Lower lobe of right lung (tissue), 2 donors: ENCODE measurements at regions not wholly inside any gene's neighbourhood (a gene's known extent, or its start where the extent isn't known, plus 50 kb on each side); places are given as distances from the start of the nearest gene placed in this dataset.

Experiments
- ATAC-seq, 2 donors: fragments of 200-7000 bp; cut with Tn5 transposase; one replicate each; pipeline ENCODE4 v1.9.1; 2020 to 2022; ENCODE audit warnings: mild to moderate bottlenecking in 2 of 2, moderate library complexity in 2 of 2
- DNase-seq: peaks from one replicate; pipeline ENCODE4 v3.0.0-alpha.2; 2020
- H3K27ac ChIP-seq: fragments of 200-600 bp; one replicate; pipeline ENCODE4 v1.8.0; 2022
- H3K27me3 ChIP-seq: fragments of 200-600 bp; one replicate; pipeline ENCODE4 v1.8.0; 2022; ENCODE audit warnings: low read depth
- H3K36me3 ChIP-seq: fragments of 200-600 bp; one replicate; pipeline ENCODE4 v1.8.0; 2022; ENCODE audit warnings: mild to moderate bottlenecking
- H3K4me1 ChIP-seq: fragments of 200-600 bp; one replicate; pipeline ENCODE4 v1.8.0; 2022
- H3K4me3 ChIP-seq: fragments of 200-600 bp; one replicate; pipeline ENCODE4 v1.8.0; 2022; ENCODE audit warnings: mild to moderate bottlenecking
- H3K9me3 ChIP-seq: fragments of 200-600 bp; one replicate; pipeline ENCODE4 v1.8.0; 2022
- intact Hi-C: fragments of 100-400 bp; cut with DNase I; formaldehyde crosslinking; loops from one replicate; pipeline ENCODE4 v1.11.0; 2022
- TF ChIP-seq, protein P1 (sequence below): fragments of 200-600 bp; IDR thresholded peaks from one replicate; pipeline ENCODE4 v1.8.0; 2022; ENCODE audit warnings: antibody characterized with exemption, mild to moderate bottlenecking
- donor health status: DM: no; HTN: yes; CAD: no; lungs with severe emphysema.

DNA sequence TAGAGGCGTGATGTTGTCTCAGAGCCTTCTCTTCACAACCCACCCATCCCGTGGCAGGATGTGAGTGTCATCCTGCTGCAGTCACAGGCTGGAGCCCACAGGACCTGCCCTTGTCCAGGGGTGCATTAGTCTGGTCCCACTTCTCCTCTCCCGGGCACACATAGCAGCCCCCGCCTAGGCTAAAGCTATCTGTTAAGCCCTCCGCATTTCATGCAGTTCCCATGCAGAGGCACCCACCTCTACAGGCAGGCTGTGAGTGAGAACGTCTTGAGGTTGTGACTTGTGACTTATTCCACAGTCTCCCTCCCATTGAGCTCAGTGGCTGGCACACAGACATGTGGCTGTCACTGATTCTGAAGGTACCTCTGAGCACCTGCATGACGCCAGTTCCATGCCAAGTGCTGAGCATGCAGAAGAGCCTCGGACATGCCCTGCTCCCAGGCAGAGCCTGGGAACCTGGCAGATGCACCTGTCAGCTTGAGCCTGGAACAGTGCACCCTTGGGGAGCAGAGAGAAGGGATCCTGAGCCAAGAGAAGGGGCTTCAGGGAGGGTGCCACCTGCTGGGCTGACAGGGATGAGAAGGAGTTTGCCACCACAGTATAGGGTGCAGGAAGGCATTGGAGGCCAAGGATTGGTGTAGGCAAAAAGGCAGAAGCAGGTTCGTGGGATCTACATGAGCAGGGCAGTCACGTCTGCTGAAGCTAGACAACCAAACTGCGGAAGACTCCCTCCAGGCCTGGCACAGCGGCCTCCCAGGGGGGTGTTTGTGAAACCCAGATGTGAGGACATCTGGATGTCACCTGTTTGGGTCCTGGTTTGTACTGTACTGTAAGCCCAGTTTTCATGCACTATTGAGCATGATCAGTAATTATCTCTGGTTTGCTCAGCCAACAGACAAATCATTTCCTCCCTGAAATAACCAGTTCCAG, 213.6 kb downstream of the GLI2 start:
- no peak for DNase-seq
- H3K9me3 ChIP-seq = no peaks in the 10 kb centered on the region
- no peak overlapping the region for H3K27ac ChIP-seq
- H3K4me3 ChIP-seq = no peak overlapping the region
- H3K4me1 ChIP-seq = no peaks in the 10 kb centered on the region
- H3K36me3 ChIP-seq = no peaks in the 10 kb centered on the region
- no peak for ATAC-seq
- TF ChIP-seq, protein P1, sequence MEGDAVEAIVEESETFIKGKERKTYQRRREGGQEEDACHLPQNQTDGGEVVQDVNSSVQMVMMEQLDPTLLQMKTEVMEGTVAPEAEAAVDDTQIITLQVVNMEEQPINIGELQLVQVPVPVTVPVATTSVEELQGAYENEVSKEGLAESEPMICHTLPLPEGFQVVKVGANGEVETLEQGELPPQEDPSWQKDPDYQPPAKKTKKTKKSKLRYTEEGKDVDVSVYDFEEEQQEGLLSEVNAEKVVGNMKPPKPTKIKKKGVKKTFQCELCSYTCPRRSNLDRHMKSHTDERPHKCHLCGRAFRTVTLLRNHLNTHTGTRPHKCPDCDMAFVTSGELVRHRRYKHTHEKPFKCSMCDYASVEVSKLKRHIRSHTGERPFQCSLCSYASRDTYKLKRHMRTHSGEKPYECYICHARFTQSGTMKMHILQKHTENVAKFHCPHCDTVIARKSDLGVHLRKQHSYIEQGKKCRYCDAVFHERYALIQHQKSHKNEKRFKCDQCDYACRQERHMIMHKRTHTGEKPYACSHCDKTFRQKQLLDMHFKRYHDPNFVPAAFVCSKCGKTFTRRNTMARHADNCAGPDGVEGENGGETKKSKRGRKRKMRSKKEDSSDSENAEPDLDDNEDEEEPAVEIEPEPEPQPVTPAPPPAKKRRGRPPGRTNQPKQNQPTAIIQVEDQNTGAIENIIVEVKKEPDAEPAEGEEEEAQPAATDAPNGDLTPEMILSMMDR = no peak
- H3K27me3 ChIP-seq = no peaks in the 10 kb centered on the region
- intact Hi-C loops = no loop called here

DNA sequence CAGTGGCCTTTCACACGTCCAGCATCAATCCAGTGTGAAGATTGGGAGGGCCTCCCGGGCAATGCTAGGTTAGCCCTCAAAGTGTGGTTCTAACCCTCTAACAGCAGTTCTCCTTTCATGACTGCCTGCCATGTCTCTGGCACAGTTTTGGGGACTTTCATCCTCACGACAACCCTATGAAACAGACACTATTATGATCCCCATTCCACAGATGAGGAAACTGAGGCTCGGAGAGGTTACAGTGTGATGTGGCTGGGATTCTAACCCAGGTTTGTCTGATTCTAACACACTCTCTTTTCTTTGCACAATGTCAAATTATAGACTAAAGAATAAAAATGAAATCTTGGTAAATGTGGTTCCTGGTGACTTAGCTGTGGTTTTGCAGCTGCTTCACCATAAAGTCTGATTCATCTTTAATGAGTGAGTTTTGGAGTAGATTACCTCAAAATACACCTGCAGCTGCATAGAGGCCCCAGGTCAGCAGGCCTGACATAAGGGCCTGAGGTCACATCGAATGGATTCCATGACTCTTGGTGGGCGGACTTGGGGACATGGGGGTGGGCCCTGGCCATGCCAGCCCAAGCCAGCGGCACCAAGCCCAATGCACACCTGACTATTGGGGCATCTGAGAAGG, 214.4 kb downstream of the GLI2 start:
- Histone ChIP-seq H3K4me3 (no peak overlapping the region), H3K36me3 (no peaks in the 10 kb centered on the region), H3K27me3 (no peaks in the 10 kb centered on the region), H3K27ac (no peak overlapping the region), H3K4me1 (no peaks in the 10 kb centered on the region), H3K9me3 (no peaks in the 10 kb centered on the region)
- intact Hi-C loops = no loop called here
- ATAC-seq (no peak), DNase-seq (no peak)
- TF ChIP-seq, protein P1 = no peak

DNA sequence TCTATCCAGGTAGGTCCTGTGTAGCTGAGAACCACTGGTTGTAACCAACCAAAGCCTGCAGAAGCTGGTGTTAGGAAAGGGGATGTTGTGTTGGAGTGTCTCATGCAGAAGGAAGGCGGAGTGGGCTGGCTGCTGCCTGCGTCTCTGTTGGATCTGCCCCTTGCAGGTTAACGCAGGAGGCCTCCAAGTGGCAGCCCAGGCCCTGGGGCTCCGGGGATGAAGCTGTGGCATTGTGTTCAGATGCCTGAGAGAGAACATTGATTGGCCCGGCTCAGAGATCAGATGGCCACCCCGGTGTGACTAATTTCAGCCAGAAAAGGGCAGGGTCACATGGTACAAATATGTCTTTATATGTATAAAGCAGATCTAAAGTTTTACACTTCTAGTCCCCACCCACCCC, 216.0 kb downstream of the GLI2 start:
- TF ChIP-seq, protein P1 = no peak

DNA sequence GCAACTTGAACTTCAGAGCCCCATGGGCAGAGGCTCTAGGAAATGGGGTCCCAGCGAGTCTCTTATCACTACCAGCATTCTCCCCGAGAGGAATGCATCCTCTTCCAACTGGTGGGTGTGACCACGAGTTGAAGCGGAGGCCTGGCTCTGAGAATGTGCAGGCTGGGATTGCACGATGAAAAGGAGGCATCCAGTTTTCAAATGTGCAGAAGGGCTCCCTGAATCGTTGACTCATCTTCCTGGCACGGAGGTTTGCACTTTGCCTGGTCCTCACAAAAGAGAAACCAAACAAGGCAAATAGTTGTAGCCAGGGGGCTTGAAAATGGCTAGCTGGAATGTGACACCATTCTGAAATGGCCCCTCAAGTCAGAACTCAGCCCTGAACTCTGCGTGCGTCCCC, 216.7 kb downstream of the GLI2 start:
- DNase-seq (no peak), ATAC-seq (no peak)
- no peaks in the 10 kb centered on the region for H3K36me3 ChIP-seq
- H3K27me3 ChIP-seq = no peaks in the 10 kb centered on the region
- H3K4me3 ChIP-seq = no peak overlapping the region
- TF ChIP-seq, protein P1 = no peak
- H3K4me1 ChIP-seq = no peaks in the 10 kb centered on the region
- intact Hi-C loops = no loop called here
- no peaks in the 10 kb centered on the region for H3K9me3 ChIP-seq
- no peak overlapping the region for H3K27ac ChIP-seq

More for the DNA sequence above, 216.0 kb downstream of the GLI2 start:
- no peaks in the 10 kb centered on the region for H3K4me1 ChIP-seq
- no peaks in the 10 kb centered on the region for H3K9me3 ChIP-seq
- DNase-seq (no peak), ATAC-seq (no peak)
- no peak overlapping the region for H3K27ac ChIP-seq
- H3K27me3 ChIP-seq = no peaks in the 10 kb centered on the region
- intact Hi-C loops = no loop called here
- no peak overlapping the region for H3K4me3 ChIP-seq
- no peaks in the 10 kb centered on the region for H3K36me3 ChIP-seq

DNA sequence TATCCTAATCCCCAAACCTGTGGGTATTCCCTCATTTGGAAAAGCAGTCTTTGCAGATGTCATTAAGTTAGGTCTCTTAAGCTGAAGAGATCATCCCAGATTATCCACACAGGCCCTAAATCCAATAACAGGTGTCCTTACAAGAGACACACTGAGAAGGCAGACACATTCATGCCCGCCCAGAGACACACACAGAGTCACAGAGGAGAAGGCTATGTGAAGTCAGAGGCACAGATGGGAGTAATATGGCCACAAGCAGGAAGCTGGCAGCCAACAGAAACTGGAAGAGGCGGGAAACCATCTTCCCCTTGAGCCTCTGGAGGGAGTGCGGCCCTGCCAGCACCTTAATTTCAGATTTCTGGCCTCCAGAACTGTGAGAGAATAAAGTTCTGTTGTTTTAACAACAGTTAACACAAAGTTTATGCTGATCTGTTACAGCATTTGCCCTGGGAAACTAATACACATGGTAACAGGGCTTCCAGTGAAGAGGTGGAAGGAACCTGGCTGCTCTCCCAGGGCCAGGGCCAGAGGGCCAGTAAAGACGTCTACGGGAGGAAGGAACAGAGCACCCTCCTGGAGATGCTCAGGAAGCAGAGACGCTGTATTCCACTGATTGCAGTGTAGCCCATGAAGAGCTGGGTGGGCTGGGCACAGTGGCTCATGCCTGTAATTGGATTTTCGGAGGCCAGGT, 217.5 kb downstream of the GLI2 start:
- intact Hi-C loops = no loop called here
- ATAC-seq = no peak
- DNase-seq = no peak

More for the DNA sequence above, 217.5 kb downstream of the GLI2 start:
- Histone ChIP-seq H3K27me3 (no peaks in the 10 kb centered on the region), H3K36me3 (no peaks in the 10 kb centered on the region), H3K9me3 (no peaks in the 10 kb centered on the region), H3K4me3 (no peak overlapping the region), H3K27ac (no peak overlapping the region), H3K4me1 (no peaks in the 10 kb centered on the region)
- TF ChIP-seq, protein P1 = no peak
